Prostate gland (tissue), 2 donors: ENCODE measurements at regions not wholly inside any gene's neighbourhood (a gene's known extent, or its start where the extent isn't known, plus 50 kb on each side); places are given as distances from the start of the nearest gene placed in this dataset.

Source experiments
- CTCF ChIP-seq, 4 experiments: fragments of 200-600 bp in 2 of 4; fragments of 450-650 bp in 2 of 4; sonication (generic) in 2 of 4; IDR thresholded peaks; 1 replicate in 3 of 4; 2 replicates in 1 of 4; pipeline ENCODE4 v1.5.1; 2016 to 2019; ENCODE audit warnings: antibody characterized with exemption in 4 of 4, mild to moderate bottlenecking in 2 of 4, moderate library complexity in 2 of 4
- POLR2A ChIP-seq: fragments of 450-650 bp; IDR thresholded peaks from one replicate; pipeline ENCODE4 v1.6.1; 2016; ENCODE audit warnings: antibody characterized with exemption, mild to moderate bottlenecking
- POLR2AphosphoS5 ChIP-seq: sonication (generic); formaldehyde crosslinking; IDR thresholded peaks from one replicate; pipeline ENCODE4 v1.6.1; 2017; ENCODE audit warnings: antibody characterized with exemption

DNA sequence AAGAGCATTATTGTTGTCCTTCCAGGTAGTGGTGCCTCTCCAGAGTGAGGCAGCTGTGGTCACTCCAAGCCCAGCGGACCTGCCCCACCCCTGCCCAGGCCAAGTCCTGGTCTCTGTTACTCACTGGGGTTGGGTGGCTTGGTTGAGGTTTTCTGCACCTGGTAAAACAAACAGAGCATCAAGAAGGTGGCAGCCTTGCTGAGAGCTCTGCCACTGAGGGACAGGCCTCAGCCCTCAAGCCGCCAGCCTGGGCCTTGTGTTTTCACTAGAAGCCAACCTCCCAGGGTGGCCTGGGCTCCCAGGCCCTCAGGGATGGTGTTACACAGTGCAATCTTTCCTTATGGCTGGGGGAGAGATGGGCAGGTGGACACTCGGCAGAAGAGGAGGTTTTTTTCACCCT, 182.7 kb downstream of the BCOR start:
- TF ChIP-seq CTCF (IDR thresholded peaks at IDR 0.05) (no peak), POLR2AphosphoS5 (no peak), POLR2A (no peak)
